A673 (cell line): ENCODE measurements at regions not wholly inside any gene's neighbourhood (a gene's known extent, or its start where the extent isn't known, plus 50 kb on each side); places are given as distances from the start of the nearest gene placed in this dataset.

ENCODE experiments used
- EZH2 ChIP-seq: fragments of 200-600 bp; sonication (generic); IDR thresholded peaks from 2 replicates; pipeline ENCODE4 v1.6.1; 2017; ENCODE audit warnings: borderline replicate concordance, low read depth, mild to moderate bottlenecking, mixed read lengths, antibody characterized with exemption, low read length; ENCODE audit not compliant: poor library complexity, severe bottlenecking
- TF ChIP-seq, protein P1 (sequence below): fragments of 300-800, 200-600 bp; sonication (generic); conservative IDR thresholded peaks from 2 replicates; pipeline ENCODE4 v1.5.1; 2017; ENCODE audit warnings: low read depth, mild to moderate bottlenecking, antibody characterized with exemption, low read length, moderate library complexity, mixed read lengths

DNA sequence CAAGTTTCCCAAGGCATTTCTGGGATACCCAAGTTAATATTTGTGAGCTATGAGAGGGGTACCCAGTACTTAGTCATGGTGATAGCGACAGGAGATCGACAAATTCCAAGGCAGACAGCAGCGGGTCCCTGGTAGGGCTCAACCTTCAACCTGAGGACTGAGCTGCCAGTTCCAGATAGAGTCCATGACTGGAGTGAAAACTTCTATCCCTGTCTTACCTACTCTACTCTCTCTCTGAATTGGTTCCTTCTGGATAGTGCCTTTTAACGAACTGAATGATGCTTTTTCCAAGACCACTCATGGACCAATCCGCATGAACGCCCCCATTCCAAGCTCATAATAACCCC, 76.9 kb upstream of the ALG10 start:
- TF ChIP-seq, protein P1, sequence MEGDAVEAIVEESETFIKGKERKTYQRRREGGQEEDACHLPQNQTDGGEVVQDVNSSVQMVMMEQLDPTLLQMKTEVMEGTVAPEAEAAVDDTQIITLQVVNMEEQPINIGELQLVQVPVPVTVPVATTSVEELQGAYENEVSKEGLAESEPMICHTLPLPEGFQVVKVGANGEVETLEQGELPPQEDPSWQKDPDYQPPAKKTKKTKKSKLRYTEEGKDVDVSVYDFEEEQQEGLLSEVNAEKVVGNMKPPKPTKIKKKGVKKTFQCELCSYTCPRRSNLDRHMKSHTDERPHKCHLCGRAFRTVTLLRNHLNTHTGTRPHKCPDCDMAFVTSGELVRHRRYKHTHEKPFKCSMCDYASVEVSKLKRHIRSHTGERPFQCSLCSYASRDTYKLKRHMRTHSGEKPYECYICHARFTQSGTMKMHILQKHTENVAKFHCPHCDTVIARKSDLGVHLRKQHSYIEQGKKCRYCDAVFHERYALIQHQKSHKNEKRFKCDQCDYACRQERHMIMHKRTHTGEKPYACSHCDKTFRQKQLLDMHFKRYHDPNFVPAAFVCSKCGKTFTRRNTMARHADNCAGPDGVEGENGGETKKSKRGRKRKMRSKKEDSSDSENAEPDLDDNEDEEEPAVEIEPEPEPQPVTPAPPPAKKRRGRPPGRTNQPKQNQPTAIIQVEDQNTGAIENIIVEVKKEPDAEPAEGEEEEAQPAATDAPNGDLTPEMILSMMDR = no peak
- TF ChIP-seq EZH2 = no peak
